SK-N-SH (cell line): ENCODE measurements at regions not wholly inside any gene's neighbourhood (a gene's known extent, or its start where the extent isn't known, plus 50 kb on each side); places are given as distances from the start of the nearest gene placed in this dataset.

ENCODE experiments used
- FOXM1 ChIP-seq: IDR thresholded peaks from 2 replicates; pipeline ENCODE4 v1.4.0; 2012; ENCODE audit warnings: low read depth, mild to moderate bottlenecking
- GATA2 ChIP-seq: sonication (generic); formaldehyde crosslinking; IDR thresholded peaks from 2 replicates; pipeline ENCODE4 v1.5.0; 2020; ENCODE audit warnings: mild to moderate bottlenecking, missing genetic modification reagents
- NFIC ChIP-seq: IDR thresholded peaks from 2 replicates; pipeline ENCODE4 v1.4.0; 2012; ENCODE audit warnings: borderline replicate concordance
- NRF1 ChIP-seq: IDR thresholded peaks from 2 replicates; pipeline ENCODE4 v1.6.1; 2012; ENCODE audit warnings: low read depth, mild to moderate bottlenecking, low read length
- POLR2AphosphoS5 ChIP-seq: IDR thresholded peaks from 2 replicates; pipeline ENCODE4 v1.6.1; 2012; ENCODE audit warnings: low read depth, low read length
- TAF1 ChIP-seq: IDR thresholded peaks from 2 replicates; pipeline ENCODE4 v1.6.1; 2012; ENCODE audit warnings: low read depth, mild to moderate bottlenecking, low read length, moderate library complexity, borderline replicate concordance
- TF ChIP-seq, protein P1 (sequence below): fragments of 200-600 bp; sonication (generic); IDR thresholded peaks from 2 replicates; pipeline ENCODE4 v1.6.1; 2017; ENCODE audit warnings: antibody characterized with exemption, mild to moderate bottlenecking, moderate library complexity
- TF ChIP-seq, protein P2 (sequence below): fragments of 150-350 bp; IDR thresholded peaks from 2 replicates; pipeline ENCODE4 v1.6.1; 2017; ENCODE audit warnings: antibody characterized with exemption, low read length, low read depth, borderline replicate concordance

DNA sequence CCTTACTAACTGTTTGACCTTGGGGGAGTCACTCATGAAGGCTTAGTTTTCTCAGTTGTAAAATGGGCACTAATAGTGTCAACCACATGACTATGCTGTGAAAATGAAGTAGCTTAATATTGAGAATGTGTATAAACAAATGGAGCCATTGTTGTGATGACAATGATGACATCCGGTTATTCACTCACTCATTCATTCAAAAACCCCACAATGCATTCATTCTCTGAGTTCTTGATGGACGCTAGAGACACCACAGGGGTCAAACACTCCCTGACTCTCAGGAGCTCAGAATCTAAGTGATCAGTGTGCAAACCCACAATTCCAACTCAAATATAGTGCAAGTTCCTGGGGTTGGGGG is 138.9 kb downstream of the FOXD2 start:
- TF ChIP-seq, protein P1, sequence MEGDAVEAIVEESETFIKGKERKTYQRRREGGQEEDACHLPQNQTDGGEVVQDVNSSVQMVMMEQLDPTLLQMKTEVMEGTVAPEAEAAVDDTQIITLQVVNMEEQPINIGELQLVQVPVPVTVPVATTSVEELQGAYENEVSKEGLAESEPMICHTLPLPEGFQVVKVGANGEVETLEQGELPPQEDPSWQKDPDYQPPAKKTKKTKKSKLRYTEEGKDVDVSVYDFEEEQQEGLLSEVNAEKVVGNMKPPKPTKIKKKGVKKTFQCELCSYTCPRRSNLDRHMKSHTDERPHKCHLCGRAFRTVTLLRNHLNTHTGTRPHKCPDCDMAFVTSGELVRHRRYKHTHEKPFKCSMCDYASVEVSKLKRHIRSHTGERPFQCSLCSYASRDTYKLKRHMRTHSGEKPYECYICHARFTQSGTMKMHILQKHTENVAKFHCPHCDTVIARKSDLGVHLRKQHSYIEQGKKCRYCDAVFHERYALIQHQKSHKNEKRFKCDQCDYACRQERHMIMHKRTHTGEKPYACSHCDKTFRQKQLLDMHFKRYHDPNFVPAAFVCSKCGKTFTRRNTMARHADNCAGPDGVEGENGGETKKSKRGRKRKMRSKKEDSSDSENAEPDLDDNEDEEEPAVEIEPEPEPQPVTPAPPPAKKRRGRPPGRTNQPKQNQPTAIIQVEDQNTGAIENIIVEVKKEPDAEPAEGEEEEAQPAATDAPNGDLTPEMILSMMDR = no peak
- no peak for TF ChIP-seq GATA2 (CRISPR knock-in tag)
- no peak for TF ChIP-seq NRF1
- TF ChIP-seq, protein P2, sequence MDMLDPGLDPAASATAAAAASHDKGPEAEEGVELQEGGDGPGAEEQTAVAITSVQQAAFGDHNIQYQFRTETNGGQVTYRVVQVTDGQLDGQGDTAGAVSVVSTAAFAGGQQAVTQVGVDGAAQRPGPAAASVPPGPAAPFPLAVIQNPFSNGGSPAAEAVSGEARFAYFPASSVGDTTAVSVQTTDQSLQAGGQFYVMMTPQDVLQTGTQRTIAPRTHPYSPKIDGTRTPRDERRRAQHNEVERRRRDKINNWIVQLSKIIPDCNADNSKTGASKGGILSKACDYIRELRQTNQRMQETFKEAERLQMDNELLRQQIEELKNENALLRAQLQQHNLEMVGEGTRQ = no peak
- TF ChIP-seq TAF1 = no peak
- TF ChIP-seq POLR2AphosphoS5 = no peak
- TF ChIP-seq FOXM1 = no peak
- TF ChIP-seq NFIC = no peak
